HG03097 (cell line): ENCODE measurements at regions not wholly inside any gene's neighbourhood (a gene's known extent, or its start where the extent isn't known, plus 50 kb on each side); places are given as distances from the start of the nearest gene placed in this dataset.

Source experiments
- ATAC-seq: cut with Tn5 transposase; IDR thresholded peaks from one replicate; pipeline ENCODE4 v1.9.1; 2021; ENCODE audit not compliant: unreplicated experiment, low FRiP score

- ATAC-seq, result no peak
Observed at GRCh38 chr4:137693641-137694040, 161.3 kb upstream of the PCDH18 start.

GRCh38 chr4:137692205-137692604 is 159.9 kb upstream of the PCDH18 start:
- no peak for ATAC-seq

- ATAC-seq, result no peak
Observed at GRCh38 chr4:137688651-137689050, 156.4 kb upstream of the PCDH18 start.

GRCh38 chr4:137685357-137685756 is 153.1 kb upstream of the PCDH18 start:
- no peak for ATAC-seq

GRCh38 chr4:137681081-137681480 is 148.8 kb upstream of the PCDH18 start:
- no peak for ATAC-seq

GRCh38 chr4:137678796-137679195 is 146.5 kb upstream of the PCDH18 start:
- ATAC-seq, result peak; percentile 64

- ATAC-seq, result no peak
Observed at GRCh38 chr4:137677863-137678262, 145.6 kb upstream of the PCDH18 start.

GRCh38 chr4:137676357-137676998 is 144.2 kb upstream of the PCDH18 start:
- peak; percentile 48 for ATAC-seq

- no peak for ATAC-seq
Observed at GRCh38 chr4:137674066-137674465, 141.8 kb upstream of the PCDH18 start.

GRCh38 chr4:137668885-137669545 is 136.7 kb upstream of the PCDH18 start:
- ATAC-seq, result no peak

- no peak for ATAC-seq
Observed at GRCh38 chr4:137664416-137664815, 132.1 kb upstream of the PCDH18 start.

- no peak for ATAC-seq
Observed at GRCh38 chr4:137664046-137664387, 131.7 kb upstream of the PCDH18 start.

GRCh38 chr4:137663251-137664045 is 131.2 kb upstream of the PCDH18 start:
- no peak for ATAC-seq

GRCh38 chr4:137661693-137662092 is 129.4 kb upstream of the PCDH18 start:
- no peak for ATAC-seq

GRCh38 chr4:137660211-137660610 is 127.9 kb upstream of the PCDH18 start:
- ATAC-seq, result no peak

- ATAC-seq, result no peak
Observed at GRCh38 chr4:137659431-137659830, 127.1 kb upstream of the PCDH18 start.

GRCh38 chr4:137656661-137657060 is 124.4 kb upstream of the PCDH18 start:
- ATAC-seq, result no peak

GRCh38 chr4:137655302-137655701 is 123.0 kb upstream of the PCDH18 start:
- no peak for ATAC-seq

- no peak for ATAC-seq
Observed at GRCh38 chr4:137651128-137651527, 118.8 kb upstream of the PCDH18 start.

- ATAC-seq, result no peak
Observed at GRCh38 chr4:137649711-137650450, 117.6 kb upstream of the PCDH18 start.

- no peak for ATAC-seq
Observed at GRCh38 chr4:137648531-137648930, 116.2 kb upstream of the PCDH18 start.
